ENCODE measurements at regions not wholly inside any gene's neighbourhood (a gene's known extent, or its start where the extent isn't known, plus 50 kb on each side); places are given as distances from the start of the nearest gene placed in this dataset.

DNA sequence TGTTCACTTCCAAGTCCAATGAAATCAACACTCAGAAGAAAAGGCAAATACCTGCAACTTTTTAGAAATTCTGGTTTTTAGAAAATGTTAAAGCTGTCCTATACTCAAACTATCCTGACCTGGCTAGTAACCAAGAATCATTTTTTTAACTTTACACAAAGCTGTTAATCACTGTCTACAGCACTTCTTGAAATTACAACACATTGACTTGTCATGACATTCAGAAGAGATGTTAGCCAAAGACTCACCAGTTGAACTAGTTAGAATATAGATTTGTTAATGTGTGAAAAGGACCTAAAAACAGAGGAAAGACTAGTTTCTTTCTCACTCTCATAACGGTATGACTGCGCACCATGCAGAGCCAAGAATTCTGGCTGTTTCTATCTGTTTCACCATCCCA is 98.8 kb downstream of the COX18 start:
- Mint-ChIP-seq H3K27me3 (ENCODE audit: low read depth) (no peaks in the 10 kb centered on the region), H3K27ac (no peak overlapping the region), H3K4me1 (peaks cover 0 to 4% of the 10 kb centered on the region in 2 experiments; a peak in 2 of 4 replicates), H3K4me3 (no peak overlapping the region), H3K36me3 (ENCODE audit: insufficient read depth in 1 of 3, low read depth in 3 of 3) (no peaks in the 10 kb centered on the region), H3K9me3 (no peaks in the 10 kb centered on the region)
- H2AFZ ChIP-seq (ENCODE audit: low read length) = no peak overlapping the region
- no peak overlapping the region for H4K91ac ChIP-seq (ENCODE audit: insufficient read length, low read depth, low read length)
- H2BK12ac ChIP-seq (ENCODE audit: insufficient read length, low read depth, low read length) = no peak overlapping the region
- no peak overlapping the region for H2BK5ac ChIP-seq (ENCODE audit: insufficient read length, low read length)
- no peak overlapping the region for H3K4ac ChIP-seq (ENCODE audit: low read depth, low read length)
- no peaks in the 10 kb centered on the region for H3K79me2 ChIP-seq (ENCODE audit: insufficient read depth, low read length)
- H3K9ac ChIP-seq (ENCODE audit: extremely low read depth, insufficient read length, low read length) = no peak overlapping the region
- TF ChIP-seq, protein P1, sequence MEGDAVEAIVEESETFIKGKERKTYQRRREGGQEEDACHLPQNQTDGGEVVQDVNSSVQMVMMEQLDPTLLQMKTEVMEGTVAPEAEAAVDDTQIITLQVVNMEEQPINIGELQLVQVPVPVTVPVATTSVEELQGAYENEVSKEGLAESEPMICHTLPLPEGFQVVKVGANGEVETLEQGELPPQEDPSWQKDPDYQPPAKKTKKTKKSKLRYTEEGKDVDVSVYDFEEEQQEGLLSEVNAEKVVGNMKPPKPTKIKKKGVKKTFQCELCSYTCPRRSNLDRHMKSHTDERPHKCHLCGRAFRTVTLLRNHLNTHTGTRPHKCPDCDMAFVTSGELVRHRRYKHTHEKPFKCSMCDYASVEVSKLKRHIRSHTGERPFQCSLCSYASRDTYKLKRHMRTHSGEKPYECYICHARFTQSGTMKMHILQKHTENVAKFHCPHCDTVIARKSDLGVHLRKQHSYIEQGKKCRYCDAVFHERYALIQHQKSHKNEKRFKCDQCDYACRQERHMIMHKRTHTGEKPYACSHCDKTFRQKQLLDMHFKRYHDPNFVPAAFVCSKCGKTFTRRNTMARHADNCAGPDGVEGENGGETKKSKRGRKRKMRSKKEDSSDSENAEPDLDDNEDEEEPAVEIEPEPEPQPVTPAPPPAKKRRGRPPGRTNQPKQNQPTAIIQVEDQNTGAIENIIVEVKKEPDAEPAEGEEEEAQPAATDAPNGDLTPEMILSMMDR (conservative IDR thresholded peaks at IDR 0.05) = no peak
- H3K27me3 ChIP-seq (ENCODE audit: insufficient read depth, low read length) = no peaks in the 10 kb centered on the region
- H4K5ac ChIP-seq (ENCODE audit: insufficient read length, low read depth, low read length) = no peak overlapping the region
- H3K23ac ChIP-seq (ENCODE audit: insufficient read length, low read depth, low read length) = no peak overlapping the region
- no peak overlapping the region for H3K14ac ChIP-seq (ENCODE audit: insufficient read depth, low read length)
- H3K18ac ChIP-seq (ENCODE audit: insufficient read length, low read depth, low read length) = no peak overlapping the region
- no CpG with 5 or more reads among the region's 2 CpGs for WGBS (ENCODE audit: extremely low coverage, insufficient read length, low lambda C conversion rate)
- no peak overlapping the region for H2BK20ac ChIP-seq (ENCODE audit: low read depth, low read length, poor library complexity, severe bottlenecking)
- H3K4me2 ChIP-seq (ENCODE audit: insufficient read depth, insufficient read length, low read length) = no peak overlapping the region
- no peaks in the 10 kb centered on the region for H3K9me3 ChIP-seq (ENCODE audit: control insufficient read depth, low read depth, low read length)
- H3K56ac ChIP-seq (ENCODE audit: insufficient read length, low read depth, low read length) = no peak overlapping the region
- DNase-seq = no peak
- no peak overlapping the region for H2AK5ac ChIP-seq (ENCODE audit: insufficient read length, low read length)
- no peak overlapping the region for H3K27ac ChIP-seq (ENCODE audit: insufficient read length, low read depth, low read length)
- no peak overlapping the region for H2BK15ac ChIP-seq (ENCODE audit: low read depth, low read length)
- H3T11ph ChIP-seq (ENCODE audit: low read length) = no peak overlapping the region
- H4K8ac ChIP-seq (replicated peaks; ENCODE audit: insufficient read length, low read depth, low read length) = no peak overlapping the region
- no peaks in the 10 kb centered on the region for H3K23me2 ChIP-seq (ENCODE audit: insufficient read length, low read depth, low read length, poor library complexity, severe bottlenecking)
- H3K4me1 ChIP-seq (ENCODE audit: insufficient read depth, low read length) = no peaks in the 10 kb centered on the region
- no peak overlapping the region for H2BK120ac ChIP-seq (ENCODE audit: low read depth, low read length, poor library complexity, severe bottlenecking)
- H3K79me1 ChIP-seq (ENCODE audit: insufficient read depth, low read depth, low read length, poor library complexity, severe bottlenecking) = no peaks in the 10 kb centered on the region
- H4K20me1 ChIP-seq (ENCODE audit: control insufficient read depth, insufficient read depth, insufficient read length) = no peaks in the 10 kb centered on the region

Data from H9 (cell line).